Esophagus muscularis mucosa (tissue), 3 donors: ENCODE measurements at regions not wholly inside any gene's neighbourhood (a gene's known extent, or its start where the extent isn't known, plus 50 kb on each side); places are given as distances from the start of the nearest gene placed in this dataset.

Experiments used
- POLR2A ChIP-seq: fragments of 450-650 bp; IDR thresholded peaks from one replicate; pipeline ENCODE4 v1.6.1; 2017; ENCODE audit warnings: antibody characterized with exemption, moderate library complexity, mild to moderate bottlenecking, low read depth
- POLR2AphosphoS5 ChIP-seq, 2 donors: sonication (generic); formaldehyde crosslinking; IDR thresholded peaks; one replicate each; pipeline ENCODE4 v1.6.1; 2017; ENCODE audit warnings: antibody characterized with exemption in 2 of 2
- TF ChIP-seq, protein P1 (sequence below), 3 experiments: fragments of 200-600 bp in 2 of 3; fragments of 450-650 bp in 1 of 3; sonication (generic) in 2 of 3; IDR thresholded peaks; one replicate each; pipeline ENCODE4 v1.5.1; 2017 to 2019; ENCODE audit warnings: antibody characterized with exemption in 3 of 3, mild to moderate bottlenecking in 2 of 3, moderate library complexity in 1 of 3

DNA sequence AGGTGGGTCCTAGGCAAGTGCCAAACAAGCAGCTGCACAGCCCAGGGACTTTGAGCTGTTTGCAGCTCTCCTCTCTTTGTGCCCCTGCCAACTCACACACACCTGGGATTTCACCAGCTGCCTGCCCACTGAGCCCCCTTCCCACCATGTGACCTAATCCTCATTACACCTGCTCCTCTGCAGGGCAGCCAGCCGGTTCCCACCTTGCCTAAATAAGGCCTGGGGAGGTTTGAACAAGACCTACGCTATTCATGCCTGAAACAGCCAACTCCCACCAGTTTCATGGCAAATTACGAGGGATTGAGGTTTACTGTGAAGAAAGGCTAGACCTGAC, 92.6 kb upstream of the SOX4 start:
- TF ChIP-seq, protein P1, sequence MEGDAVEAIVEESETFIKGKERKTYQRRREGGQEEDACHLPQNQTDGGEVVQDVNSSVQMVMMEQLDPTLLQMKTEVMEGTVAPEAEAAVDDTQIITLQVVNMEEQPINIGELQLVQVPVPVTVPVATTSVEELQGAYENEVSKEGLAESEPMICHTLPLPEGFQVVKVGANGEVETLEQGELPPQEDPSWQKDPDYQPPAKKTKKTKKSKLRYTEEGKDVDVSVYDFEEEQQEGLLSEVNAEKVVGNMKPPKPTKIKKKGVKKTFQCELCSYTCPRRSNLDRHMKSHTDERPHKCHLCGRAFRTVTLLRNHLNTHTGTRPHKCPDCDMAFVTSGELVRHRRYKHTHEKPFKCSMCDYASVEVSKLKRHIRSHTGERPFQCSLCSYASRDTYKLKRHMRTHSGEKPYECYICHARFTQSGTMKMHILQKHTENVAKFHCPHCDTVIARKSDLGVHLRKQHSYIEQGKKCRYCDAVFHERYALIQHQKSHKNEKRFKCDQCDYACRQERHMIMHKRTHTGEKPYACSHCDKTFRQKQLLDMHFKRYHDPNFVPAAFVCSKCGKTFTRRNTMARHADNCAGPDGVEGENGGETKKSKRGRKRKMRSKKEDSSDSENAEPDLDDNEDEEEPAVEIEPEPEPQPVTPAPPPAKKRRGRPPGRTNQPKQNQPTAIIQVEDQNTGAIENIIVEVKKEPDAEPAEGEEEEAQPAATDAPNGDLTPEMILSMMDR (IDR thresholded peaks at IDR 0.05), result no peak
- TF ChIP-seq POLR2A (no peak), POLR2AphosphoS5 (IDR thresholded peaks at IDR 0.05) (no peak)
